Activated CD4-positive, alpha-beta T cell treated with anti-CD3 and anti-CD28 coated beads, Interleukin-2, amount 50 U/mL, for 16 hours (primary cell): ENCODE measurements at regions not wholly inside any gene's neighbourhood (a gene's known extent, or its start where the extent isn't known, plus 50 kb on each side); places are given as distances from the start of the nearest gene placed in this dataset.
"Not testable (repeated sequence)": the region's sequence is repeated elsewhere in the genome, so short reads cannot be mapped to it uniquely, and the experiment has no call there.

ENCODE experiments used
- DNase-seq: peaks from one replicate; pipeline ENCODE4 v3.0.0-alpha.2; 2020

- DNase-seq, result no peak
Observed at GRCh38 chr1:197985351-197985750, 68.2 kb downstream of the LHX9 start.

GRCh38 chr1:197986817-197987216 is 69.6 kb downstream of the LHX9 start:
- DNase-seq, result no peak

- DNase-seq, result no peak
Observed at GRCh38 chr1:197987294-197987693, 70.1 kb downstream of the LHX9 start.

GRCh38 chr1:197988581-197988980 is 71.4 kb downstream of the LHX9 start:
- not testable (repeated sequence) for DNase-seq

GRCh38 chr1:197989058-197989457 is 71.9 kb downstream of the LHX9 start:
- DNase-seq, result no peak

GRCh38 chr1:197991594-197991993 is 74.4 kb downstream of the LHX9 start:
- no peak for DNase-seq

GRCh38 chr1:197994907-197995407 is 77.8 kb downstream of the LHX9 start:
- DNase-seq, result no peak

GRCh38 chr1:197995408-197996258 is 78.5 kb downstream of the LHX9 start:
- DNase-seq, result no peak

GRCh38 chr1:197996259-197996512 is 79.0 kb downstream of the LHX9 start:
- DNase-seq, result not testable (repeated sequence)

GRCh38 chr1:197998110-197998509 is 80.9 kb downstream of the LHX9 start:
- DNase-seq, result no peak

- no peak for DNase-seq
Observed at GRCh38 chr1:198001776-198002408, 84.7 kb downstream of the LHX9 start.

- DNase-seq, result no peak
Observed at GRCh38 chr1:198003468-198003867, 86.3 kb downstream of the LHX9 start.

- no peak for DNase-seq
Observed at GRCh38 chr1:198007011-198007410, 89.8 kb downstream of the LHX9 start.

- no peak for DNase-seq
Observed at GRCh38 chr1:198007687-198008607, 90.8 kb downstream of the LHX9 start.

GRCh38 chr1:198014355-198014754 is 97.2 kb downstream of the LHX9 start:
- no peak for DNase-seq

GRCh38 chr1:198015309-198015708 is 98.1 kb downstream of the LHX9 start:
- DNase-seq, result no peak

- DNase-seq, result no peak
Observed at GRCh38 chr1:198018529-198018928, 101.4 kb downstream of the LHX9 start.

GRCh38 chr1:198019126-198019525 is 102.0 kb downstream of the LHX9 start:
- no peak for DNase-seq

GRCh38 chr1:198024336-198024735 is 107.2 kb downstream of the LHX9 start:
- DNase-seq, result no peak

- DNase-seq, result no peak
Observed at GRCh38 chr1:198024782-198025181, 107.6 kb downstream of the LHX9 start.

GRCh38 chr1:198030682-198031081 is 113.5 kb downstream of the LHX9 start:
- no peak for DNase-seq

GRCh38 chr1:198031086-198031485 is 113.9 kb downstream of the LHX9 start:
- DNase-seq, result no peak

- no peak for DNase-seq
Observed at GRCh38 chr1:198032668-198033067, 115.5 kb downstream of the LHX9 start.
